ENCODE measurements at regions not wholly inside any gene's neighbourhood (a gene's known extent, or its start where the extent isn't known, plus 50 kb on each side); places are given as distances from the start of the nearest gene placed in this dataset.

DNA sequence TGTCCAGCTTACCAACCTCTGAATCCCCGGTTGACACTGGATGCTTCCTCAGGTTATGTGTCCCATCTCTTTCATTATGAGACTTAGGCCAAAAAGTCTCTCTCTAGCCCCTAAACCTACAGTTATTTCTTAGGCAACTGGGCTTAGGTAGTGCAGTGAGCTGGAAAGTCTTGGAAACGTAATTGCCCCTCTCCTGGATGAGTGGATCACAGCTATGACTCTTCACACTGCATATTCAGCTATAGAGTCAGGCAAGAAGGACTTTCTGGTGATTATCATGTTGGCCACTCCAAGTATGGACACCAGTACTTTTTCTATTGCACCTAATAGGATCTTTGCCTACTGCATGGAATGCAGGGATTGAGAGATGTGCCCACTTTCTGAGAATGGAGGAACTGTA, 458.3 kb upstream of the CELF4 start:
- no peaks in the 10 kb centered on the region for H3K27me3 Mint-ChIP-seq
- H3K4me1 Mint-ChIP-seq (ENCODE audit: low read depth), result no peaks in the 10 kb centered on the region
- H3K4me3 Mint-ChIP-seq, result no peak overlapping the region
- intact Hi-C loops (cut with micrococcal nuclease), result no loop called here
- H3K27ac Mint-ChIP-seq, result no peak overlapping the region
- H3K9me3 Mint-ChIP-seq, result peaks cover 30% of the 10 kb centered on the region
- H3K36me3 Mint-ChIP-seq (ENCODE audit: low read depth), result no peaks in the 10 kb centered on the region

DNA sequence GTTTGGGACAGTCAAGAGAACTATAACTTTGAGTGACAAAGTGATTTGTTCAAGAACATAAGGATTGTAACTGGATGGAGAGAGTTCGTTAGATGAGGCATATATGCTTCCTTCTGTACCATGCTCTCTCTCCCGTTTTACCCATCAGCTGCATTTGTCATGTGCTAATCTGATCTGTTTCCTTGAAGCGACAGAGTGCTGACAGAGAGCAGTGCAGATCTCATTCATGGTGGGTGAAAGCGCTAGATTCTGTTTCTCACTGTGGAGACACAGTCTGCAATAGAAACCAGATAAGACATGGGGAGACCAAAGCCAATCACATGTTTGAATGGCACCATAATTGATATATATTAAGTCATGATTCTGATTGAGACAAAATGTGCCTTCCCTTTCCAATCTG, 456.6 kb upstream of the CELF4 start:
- Mint-ChIP-seq H3K9me3 (peaks cover 31% of the 10 kb centered on the region), H3K36me3 (ENCODE audit: low read depth) (no peaks in the 10 kb centered on the region), H3K4me3 (no peak overlapping the region), H3K27ac (no peak overlapping the region), H3K4me1 (ENCODE audit: low read depth) (no peaks in the 10 kb centered on the region), H3K27me3 (no peaks in the 10 kb centered on the region)
- intact Hi-C loops (cut with micrococcal nuclease), result no loop called here

DNA sequence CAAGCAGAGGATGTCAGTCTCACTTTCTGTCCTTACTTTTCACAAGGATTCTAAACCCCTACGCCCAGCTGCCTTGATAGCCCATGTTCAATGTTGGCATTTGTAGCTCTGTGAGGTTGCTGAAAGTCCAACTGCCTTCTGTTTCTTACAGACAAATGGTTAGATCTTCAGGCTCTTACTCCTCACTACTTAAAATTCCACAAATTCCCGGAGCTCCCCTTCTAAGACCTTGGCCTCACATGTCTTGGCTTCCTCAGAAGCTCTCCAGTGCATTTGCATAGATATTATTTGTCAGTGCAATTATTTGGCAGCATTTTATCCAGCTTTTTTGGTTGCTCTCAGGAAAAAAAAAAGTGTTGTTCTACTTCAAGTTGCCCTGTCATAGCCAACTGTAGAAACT, 453.7 kb upstream of the CELF4 start:
- Mint-ChIP-seq H3K27me3 (no peaks in the 10 kb centered on the region), H3K36me3 (ENCODE audit: low read depth) (no peaks in the 10 kb centered on the region), H3K9me3 (peaks cover 33% of the 10 kb centered on the region), H3K4me3 (no peak overlapping the region), H3K27ac (no peak overlapping the region), H3K4me1 (ENCODE audit: low read depth) (no peaks in the 10 kb centered on the region)
- intact Hi-C loops (cut with micrococcal nuclease), result no loop called here

GRCh38 chr18:38010971-38011857, 445.6 kb upstream of the CELF4 start:
- Mint-ChIP-seq H3K4me1 (ENCODE audit: low read depth) (no peaks in the 10 kb centered on the region), H3K36me3 (ENCODE audit: low read depth) (no peaks in the 10 kb centered on the region), H3K27ac (no peak overlapping the region), H3K9me3 (peaks cover 21% of the 10 kb centered on the region), H3K4me3 (no peak overlapping the region), H3K27me3 (no peaks in the 10 kb centered on the region)
- intact Hi-C loops (cut with micrococcal nuclease), result no loop called here

GRCh38 chr18:38010037-38010436, 444.4 kb upstream of the CELF4 start:
- intact Hi-C loops (cut with micrococcal nuclease), result no loop called here
- no peaks in the 10 kb centered on the region for H3K4me1 Mint-ChIP-seq (ENCODE audit: low read depth)
- no peaks in the 10 kb centered on the region for H3K27me3 Mint-ChIP-seq
- no peak overlapping the region for H3K4me3 Mint-ChIP-seq
- no peak overlapping the region for H3K27ac Mint-ChIP-seq
- H3K9me3 Mint-ChIP-seq, result peaks cover 11% of the 10 kb centered on the region
- no peaks in the 10 kb centered on the region for H3K36me3 Mint-ChIP-seq (ENCODE audit: low read depth)

DNA sequence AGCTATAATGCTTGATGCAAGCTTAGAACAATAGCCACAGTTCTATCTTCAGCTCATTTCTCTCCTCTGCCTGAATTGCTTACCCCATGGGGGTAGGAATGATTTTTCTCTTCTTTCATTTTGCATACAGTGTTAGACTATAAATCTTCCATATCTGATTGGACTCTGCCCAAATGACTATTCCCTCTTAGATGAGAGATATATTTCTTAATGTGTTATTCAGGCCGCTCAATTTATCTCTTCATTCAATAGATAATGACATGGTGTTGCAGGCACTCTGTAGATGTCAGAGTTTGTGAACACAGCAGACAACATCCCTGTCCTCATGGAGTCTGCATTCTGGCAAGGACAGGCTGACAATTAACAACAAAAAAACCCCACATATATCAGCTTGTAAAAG, 443.7 kb upstream of the CELF4 start:
- Mint-ChIP-seq H3K9me3 (peaks cover 11% of the 10 kb centered on the region), H3K27ac (no peak overlapping the region), H3K27me3 (no peaks in the 10 kb centered on the region), H3K4me1 (ENCODE audit: low read depth) (no peaks in the 10 kb centered on the region), H3K36me3 (ENCODE audit: low read depth) (no peaks in the 10 kb centered on the region), H3K4me3 (no peak overlapping the region)
- intact Hi-C loops (cut with micrococcal nuclease), result no loop called here

DNA sequence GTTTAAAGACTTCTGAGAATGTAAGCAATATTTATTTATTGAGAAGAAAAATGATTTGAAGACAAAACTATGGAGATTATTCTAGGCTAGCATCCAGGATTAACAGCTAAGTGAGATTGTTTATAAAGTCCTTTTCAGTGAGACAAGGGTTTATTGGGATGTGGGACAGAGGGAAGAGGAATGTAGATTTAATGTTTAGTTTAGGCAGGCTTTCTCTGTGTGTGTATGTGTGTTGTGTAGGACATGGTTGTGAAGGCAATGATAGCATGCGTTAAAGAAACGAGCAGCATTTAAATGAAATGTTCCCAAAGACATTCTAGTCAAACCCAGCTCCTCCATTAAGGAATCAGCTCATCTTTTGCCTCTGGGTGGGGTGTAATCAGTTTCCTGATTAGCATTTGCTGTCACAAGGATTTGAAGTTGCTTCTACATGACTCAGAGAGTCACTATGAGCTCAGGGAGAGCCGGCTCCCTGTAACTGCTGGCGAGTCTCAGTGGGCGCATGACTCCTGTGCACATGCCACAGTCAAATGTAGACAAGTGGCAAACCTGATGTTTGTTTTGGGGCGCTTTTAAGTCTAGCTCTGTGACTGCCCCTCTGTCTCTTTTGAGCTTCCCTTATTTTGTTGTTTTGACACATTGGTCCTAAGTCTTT, 442.2 kb upstream of the CELF4 start:
- peaks cover 18% of the 10 kb centered on the region for H3K9me3 Mint-ChIP-seq

GRCh38 chr18:38007026-38007425, 441.4 kb upstream of the CELF4 start:
- Mint-ChIP-seq H3K27me3 (no peaks in the 10 kb centered on the region), H3K36me3 (ENCODE audit: low read depth) (no peaks in the 10 kb centered on the region), H3K4me3 (no peak overlapping the region), H3K4me1 (ENCODE audit: low read depth) (no peaks in the 10 kb centered on the region), H3K27ac (no peak overlapping the region), H3K9me3 (peaks cover 19% of the 10 kb centered on the region)
- intact Hi-C loops (cut with micrococcal nuclease), result no loop called here

More for the DNA sequence above, 442.2 kb upstream of the CELF4 start:
- Mint-ChIP-seq H3K27me3 (no peaks in the 10 kb centered on the region), H3K36me3 (ENCODE audit: low read depth) (no peaks in the 10 kb centered on the region), H3K4me3 (no peak overlapping the region), H3K4me1 (ENCODE audit: low read depth) (no peaks in the 10 kb centered on the region), H3K27ac (no peak overlapping the region)
- intact Hi-C loops (cut with micrococcal nuclease), result no loop called here

DNA sequence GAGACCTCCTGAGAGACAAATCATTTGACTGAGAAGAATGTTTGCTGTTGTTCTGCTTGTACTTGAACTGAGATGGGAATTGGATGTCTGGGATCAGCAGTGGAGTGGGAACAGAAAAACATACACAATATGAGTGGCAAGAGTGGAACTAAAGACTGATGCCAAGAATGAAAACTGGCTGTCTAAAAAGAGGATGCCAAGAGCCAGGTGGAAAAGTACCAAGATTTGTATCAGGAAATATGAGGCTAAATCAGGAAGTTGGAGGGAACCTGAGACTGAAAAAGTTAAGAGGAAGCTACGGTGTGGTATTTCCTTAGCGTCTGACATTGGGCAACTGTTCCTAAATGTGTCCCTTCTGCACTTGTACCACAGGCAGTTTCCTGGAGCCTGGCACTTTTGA, 440.9 kb upstream of the CELF4 start:
- intact Hi-C loops (cut with micrococcal nuclease), result no loop called here
- H3K4me3 Mint-ChIP-seq, result no peak overlapping the region
- H3K4me1 Mint-ChIP-seq (ENCODE audit: low read depth), result no peaks in the 10 kb centered on the region

DNA sequence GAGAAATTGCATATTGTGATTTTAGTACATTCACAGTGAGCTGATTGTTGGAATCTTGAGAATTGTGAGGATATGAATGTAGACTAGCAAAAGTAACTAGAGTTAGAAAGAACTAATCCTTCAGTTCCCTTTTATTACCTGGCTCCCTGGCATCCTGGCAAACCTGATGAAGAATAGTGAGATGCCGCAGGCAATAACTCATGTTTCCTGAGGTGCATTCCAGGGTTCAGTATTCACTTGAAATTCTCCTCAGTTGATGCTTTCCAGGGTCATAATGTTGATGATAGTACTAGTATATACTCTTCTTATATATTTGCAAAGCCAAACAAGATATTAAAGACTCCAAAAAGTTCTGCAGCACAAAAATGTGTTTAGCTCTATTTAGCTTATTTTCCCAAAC, 432.1 kb upstream of the CELF4 start:
- Mint-ChIP-seq H3K36me3 (ENCODE audit: low read depth) (no peaks in the 10 kb centered on the region), H3K4me3 (no peak overlapping the region), H3K27ac (no peak overlapping the region), H3K9me3 (peaks cover 30% of the 10 kb centered on the region), H3K27me3 (no peaks in the 10 kb centered on the region), H3K4me1 (ENCODE audit: low read depth) (no peaks in the 10 kb centered on the region)
- intact Hi-C loops (cut with micrococcal nuclease), result no loop called here

More for the DNA sequence above, 440.9 kb upstream of the CELF4 start:
- H3K9me3 Mint-ChIP-seq, result peaks cover 19% of the 10 kb centered on the region
- H3K36me3 Mint-ChIP-seq (ENCODE audit: low read depth), result no peaks in the 10 kb centered on the region
- H3K27me3 Mint-ChIP-seq, result no peaks in the 10 kb centered on the region
- H3K27ac Mint-ChIP-seq, result no peak overlapping the region

DNA sequence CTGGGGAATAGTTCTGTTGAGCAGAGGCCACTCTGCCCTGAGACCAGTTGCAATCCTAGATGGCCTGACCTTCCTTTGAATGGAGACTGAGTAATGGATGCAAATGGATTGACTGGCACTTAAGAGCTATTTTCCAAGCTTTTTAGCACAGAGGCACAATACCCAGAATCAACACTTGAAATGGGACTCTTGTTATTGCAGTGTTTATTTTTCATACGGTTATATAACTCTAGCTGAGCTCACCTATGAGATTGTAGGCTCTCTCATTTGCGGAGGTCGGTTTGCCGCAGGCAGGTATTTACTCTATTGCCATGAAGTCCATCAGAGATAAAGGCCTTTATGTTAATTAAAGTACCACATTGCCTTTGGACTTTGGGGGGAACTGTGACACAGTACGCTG, 422.3 kb upstream of the CELF4 start:
- H3K27me3 Mint-ChIP-seq, result no peaks in the 10 kb centered on the region

GRCh38 chr18:37986665-37987064, 421.1 kb upstream of the CELF4 start:
- no peaks in the 10 kb centered on the region for H3K27me3 Mint-ChIP-seq

More for the DNA sequence above, 422.3 kb upstream of the CELF4 start:
- no peaks in the 10 kb centered on the region for H3K36me3 Mint-ChIP-seq (ENCODE audit: low read depth)
- no peak overlapping the region for H3K27ac Mint-ChIP-seq
- no peak overlapping the region for H3K4me3 Mint-ChIP-seq
- peaks cover 21% of the 10 kb centered on the region for H3K9me3 Mint-ChIP-seq
- intact Hi-C loops (cut with micrococcal nuclease), result no loop called here
- no peaks in the 10 kb centered on the region for H3K4me1 Mint-ChIP-seq (ENCODE audit: low read depth)

DNA sequence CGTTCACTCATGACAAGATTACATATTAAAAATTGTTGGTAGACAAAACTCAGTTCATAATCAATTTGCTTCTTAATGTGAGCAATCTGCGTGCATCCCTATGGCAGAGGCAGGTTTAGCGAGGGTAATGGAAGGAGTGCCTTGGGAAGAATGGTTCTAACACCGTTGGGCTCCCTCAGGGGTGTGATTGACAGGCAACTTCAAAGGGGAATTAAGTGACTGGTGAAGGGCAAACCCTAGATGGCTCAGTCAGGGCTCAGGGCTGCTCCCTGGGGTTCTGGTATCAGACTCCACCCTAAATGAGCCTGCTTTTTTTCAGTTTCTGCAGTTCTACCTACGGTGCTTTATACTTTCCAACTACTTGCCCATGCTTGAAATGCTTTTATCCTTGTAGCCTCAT, 419.5 kb upstream of the CELF4 start:
- no peaks in the 10 kb centered on the region for H3K36me3 Mint-ChIP-seq (ENCODE audit: low read depth)
- H3K4me3 Mint-ChIP-seq, result no peak overlapping the region
- H3K27ac Mint-ChIP-seq, result no peak overlapping the region
- no peaks in the 10 kb centered on the region for H3K27me3 Mint-ChIP-seq
- intact Hi-C loops (cut with micrococcal nuclease), result no loop called here
- H3K4me1 Mint-ChIP-seq (ENCODE audit: low read depth), result no peaks in the 10 kb centered on the region
- H3K9me3 Mint-ChIP-seq, result peaks cover 2% of the 10 kb centered on the region

More at GRCh38 chr18:37986665-37987064, 421.1 kb upstream of the CELF4 start:
- peaks cover 14% of the 10 kb centered on the region for H3K9me3 Mint-ChIP-seq
- H3K4me3 Mint-ChIP-seq, result no peak overlapping the region
- H3K27ac Mint-ChIP-seq, result no peak overlapping the region
- H3K4me1 Mint-ChIP-seq (ENCODE audit: low read depth), result no peaks in the 10 kb centered on the region
- no peaks in the 10 kb centered on the region for H3K36me3 Mint-ChIP-seq (ENCODE audit: low read depth)
- intact Hi-C loops (cut with micrococcal nuclease), result no loop called here

GRCh38 chr18:37980556-37980955, 415.0 kb upstream of the CELF4 start:
- no peaks in the 10 kb centered on the region for H3K36me3 Mint-ChIP-seq (ENCODE audit: low read depth)
- no peaks in the 10 kb centered on the region for H3K4me1 Mint-ChIP-seq (ENCODE audit: low read depth)
- no peak overlapping the region for H3K4me3 Mint-ChIP-seq
- intact Hi-C loops (cut with micrococcal nuclease), result no loop called here
- H3K9me3 Mint-ChIP-seq, result peaks cover 24% of the 10 kb centered on the region
- H3K27me3 Mint-ChIP-seq, result no peaks in the 10 kb centered on the region
- H3K27ac Mint-ChIP-seq, result no peak overlapping the region

Measured in dendritic cell treated with granulocyte-macrophage colony-stimulating factor and Interleukin-4, amounts not matched to agents 40 ng/mL and 50 ng/mL, for 4 days (primary cell).